NB4 (cell line): ENCODE measurements at regions not wholly inside any gene's neighbourhood (a gene's known extent, or its start where the extent isn't known, plus 50 kb on each side); places are given as distances from the start of the nearest gene placed in this dataset.

Experiments
- DNase-seq: peaks from one replicate; pipeline ENCODE4 v3.0.0; 2010; ENCODE audit warnings: low read depth
- H3K4me3 ChIP-seq: one replicate; pipeline ENCODE4 v1.5.1; 2011; ENCODE audit warnings: mild to moderate bottlenecking, low read depth, low read length, moderate library complexity
- CTCF ChIP-seq: IDR thresholded peaks from one replicate; pipeline ENCODE4 v1.5.1; 2012; ENCODE audit warnings: low read depth, low read length
- MAX ChIP-seq: IDR thresholded peaks from 2 replicates; pipeline ENCODE4 v1.6.1; 2011; ENCODE audit warnings: low read depth, low read length
- MYC ChIP-seq: IDR thresholded peaks from 2 replicates; pipeline ENCODE4 v1.6.1; 2011; ENCODE audit warnings: low read depth, low read length
- POLR2A ChIP-seq: IDR thresholded peaks from 2 replicates; pipeline ENCODE4 v1.6.1; 2011; ENCODE audit warnings: mild to moderate bottlenecking; ENCODE audit not compliant: insufficient read length; ENCODE audit errors: extremely low read depth

GRCh38 chr9:120078112-120078511, 501.9 kb downstream of the CDK5RAP2 start:
- no peak for TF ChIP-seq CTCF
- TF ChIP-seq POLR2A: no peak
- no peak for TF ChIP-seq MYC
- TF ChIP-seq MAX: no peak
- no peak overlapping the region for H3K4me3 ChIP-seq
- DNase-seq: no peak

GRCh38 chr9:120071760-120072159, 508.2 kb downstream of the CDK5RAP2 start:
- H3K4me3 ChIP-seq: no peak overlapping the region
- TF ChIP-seq POLR2A (no peak), CTCF (no peak), MAX (no peak), MYC (no peak)
- DNase-seq: peak; percentile 4

- H3K4me3 ChIP-seq: no peak overlapping the region
- no peak for DNase-seq
- TF ChIP-seq CTCF (no peak), MYC (no peak), MAX (no peak), POLR2A (no peak)
These were observed 513.7 kb downstream of the CDK5RAP2 start for GRCh38 chr9:120066315-120066714.

GRCh38 chr9:120065151-120065550, 514.8 kb downstream of the CDK5RAP2 start:
- TF ChIP-seq MAX: no peak
- no peak for TF ChIP-seq POLR2A
- TF ChIP-seq CTCF: no peak
- no peak for TF ChIP-seq MYC
- H3K4me3 ChIP-seq: no peak overlapping the region
- DNase-seq: no peak

- DNase-seq: no peak
- no peak overlapping the region for H3K4me3 ChIP-seq
- TF ChIP-seq CTCF: no peak
- no peak for TF ChIP-seq MYC
- no peak for TF ChIP-seq MAX
- no peak for TF ChIP-seq POLR2A
These were observed 535.0 kb downstream of the CDK5RAP2 start for GRCh38 chr9:120045011-120045410.

- peak; percentile 1 for DNase-seq
- H3K4me3 ChIP-seq: no peak overlapping the region
- TF ChIP-seq MAX (no peak), POLR2A (no peak), MYC (no peak), CTCF (no peak)
These were observed 536.5 kb downstream of the CDK5RAP2 start for GRCh38 chr9:120043448-120043847.
